GM20000 (cell line): ENCODE measurements at regions not wholly inside any gene's neighbourhood (a gene's known extent, or its start where the extent isn't known, plus 50 kb on each side); places are given as distances from the start of the nearest gene placed in this dataset.

Experiments used
- DNase-seq: peaks from one replicate; pipeline ENCODE4 v3.0.0; 2012; ENCODE audit warnings: low spot score
- TF ChIP-seq, protein P1 (sequence below): IDR thresholded peaks from 2 replicates; pipeline ENCODE4 v1.5.1; 2012; ENCODE audit warnings: mild to moderate bottlenecking, control low read depth; ENCODE audit errors: extremely low read depth, missing control alignments

DNA sequence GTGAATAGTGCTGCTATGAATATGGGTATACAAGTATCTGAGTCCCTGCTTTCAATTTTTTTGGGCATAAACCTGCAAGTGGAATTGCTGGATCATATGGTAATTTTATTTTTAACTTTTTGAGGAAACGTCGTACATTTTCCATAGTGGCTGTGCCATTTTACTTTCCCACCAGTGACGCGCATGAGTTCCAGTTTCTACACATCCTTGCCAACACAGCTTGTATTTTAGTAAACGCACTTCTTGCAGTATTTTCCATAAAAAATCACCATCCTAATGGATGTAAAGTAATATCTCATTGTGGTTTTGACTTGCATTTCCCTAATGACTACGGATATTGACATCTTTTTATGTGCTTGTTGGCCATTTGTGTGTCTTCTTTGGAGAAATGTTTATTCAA lies 105.0 kb downstream of the NFKBIZ start:
- TF ChIP-seq, protein P1, sequence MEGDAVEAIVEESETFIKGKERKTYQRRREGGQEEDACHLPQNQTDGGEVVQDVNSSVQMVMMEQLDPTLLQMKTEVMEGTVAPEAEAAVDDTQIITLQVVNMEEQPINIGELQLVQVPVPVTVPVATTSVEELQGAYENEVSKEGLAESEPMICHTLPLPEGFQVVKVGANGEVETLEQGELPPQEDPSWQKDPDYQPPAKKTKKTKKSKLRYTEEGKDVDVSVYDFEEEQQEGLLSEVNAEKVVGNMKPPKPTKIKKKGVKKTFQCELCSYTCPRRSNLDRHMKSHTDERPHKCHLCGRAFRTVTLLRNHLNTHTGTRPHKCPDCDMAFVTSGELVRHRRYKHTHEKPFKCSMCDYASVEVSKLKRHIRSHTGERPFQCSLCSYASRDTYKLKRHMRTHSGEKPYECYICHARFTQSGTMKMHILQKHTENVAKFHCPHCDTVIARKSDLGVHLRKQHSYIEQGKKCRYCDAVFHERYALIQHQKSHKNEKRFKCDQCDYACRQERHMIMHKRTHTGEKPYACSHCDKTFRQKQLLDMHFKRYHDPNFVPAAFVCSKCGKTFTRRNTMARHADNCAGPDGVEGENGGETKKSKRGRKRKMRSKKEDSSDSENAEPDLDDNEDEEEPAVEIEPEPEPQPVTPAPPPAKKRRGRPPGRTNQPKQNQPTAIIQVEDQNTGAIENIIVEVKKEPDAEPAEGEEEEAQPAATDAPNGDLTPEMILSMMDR = no peak
- DNase-seq = no peak

DNA sequence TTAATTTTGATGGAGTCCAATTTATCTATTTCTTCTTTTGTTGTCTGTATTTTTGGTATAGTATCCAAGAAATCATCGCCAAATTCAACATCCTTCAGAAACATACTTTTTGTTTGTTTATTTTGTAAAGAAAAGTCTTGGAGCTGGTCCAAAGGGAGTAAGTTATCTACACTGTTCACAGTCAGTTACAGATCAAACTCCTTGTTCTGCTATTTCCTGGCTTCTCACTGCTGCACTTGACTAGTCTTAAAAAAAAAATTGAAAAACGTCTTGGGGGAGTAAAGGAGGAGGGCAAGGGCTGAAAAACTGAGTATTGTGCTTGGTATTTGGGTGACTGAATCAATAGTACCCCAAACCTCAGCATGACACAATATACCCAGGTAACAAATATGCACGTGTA lies 105.6 kb downstream of the NFKBIZ start:
- TF ChIP-seq, protein P1 = no peak
- DNase-seq = no peak

DNA sequence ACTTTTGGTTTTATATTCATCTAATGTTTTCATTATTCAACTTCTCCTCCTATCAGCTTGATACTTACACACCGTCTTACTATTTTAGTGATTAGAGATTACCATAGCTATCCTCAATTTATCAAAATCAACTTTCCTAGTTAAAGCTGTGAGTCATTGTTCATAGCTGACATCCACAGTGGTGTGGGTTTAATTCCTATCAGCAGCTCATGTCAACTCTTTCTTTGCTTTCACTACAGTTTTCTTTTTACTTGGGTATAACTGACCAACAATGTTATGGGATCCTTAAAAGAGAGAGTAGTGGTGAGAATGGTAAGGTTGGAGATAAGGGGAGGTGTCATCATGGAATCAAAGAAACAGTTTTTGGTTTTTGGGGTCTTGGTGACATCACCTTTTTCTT lies 112.7 kb downstream of the NFKBIZ start:
- DNase-seq = no peak
- TF ChIP-seq, protein P1 = no peak

DNA sequence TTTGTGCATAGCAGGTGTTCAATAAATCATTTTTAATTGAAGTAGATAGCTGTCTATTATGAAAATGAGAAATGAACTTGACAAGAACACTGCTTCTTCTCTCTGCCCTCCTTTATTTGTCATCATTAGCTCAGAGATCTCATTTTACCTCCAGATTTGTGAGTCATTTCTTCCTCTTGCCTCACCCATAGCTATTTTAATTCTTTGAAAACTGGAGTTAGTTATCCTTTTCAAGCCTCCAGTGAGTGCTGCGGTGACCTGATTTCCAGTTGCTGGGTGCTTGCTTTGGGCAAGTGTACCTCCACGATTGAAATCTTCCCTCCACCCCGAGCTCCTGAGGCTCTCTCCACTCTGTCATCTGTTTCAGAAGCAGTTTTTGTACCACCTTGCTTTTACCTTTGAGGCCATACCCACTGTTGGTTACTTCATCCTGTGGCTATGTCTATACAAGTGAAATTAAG lies 114.6 kb downstream of the NFKBIZ start:
- TF ChIP-seq, protein P1 = no peak

DNA sequence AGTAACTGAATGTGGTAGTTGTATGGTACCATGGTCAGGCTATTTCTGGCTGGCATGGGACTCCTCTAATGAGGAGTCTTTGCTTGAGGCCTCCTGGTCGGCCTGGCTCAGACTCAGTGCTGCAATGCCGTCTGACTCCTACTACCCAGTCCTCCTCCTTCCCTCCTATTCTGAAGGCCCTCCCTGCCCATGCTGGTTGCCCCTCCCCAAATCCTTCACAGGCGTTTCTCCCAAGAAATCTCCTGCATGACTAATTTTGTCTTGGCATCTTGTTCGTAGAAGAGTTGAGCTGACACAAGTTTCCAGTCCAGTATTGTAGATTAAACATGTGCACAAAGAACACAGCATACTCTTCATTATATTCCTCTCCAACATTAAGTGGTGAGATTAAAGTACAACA lies 115.5 kb downstream of the NFKBIZ start:
- no peak for DNase-seq
- TF ChIP-seq, protein P1 = no peak

More for the DNA sequence above, 114.6 kb downstream of the NFKBIZ start:
- DNase-seq = no peak

DNA sequence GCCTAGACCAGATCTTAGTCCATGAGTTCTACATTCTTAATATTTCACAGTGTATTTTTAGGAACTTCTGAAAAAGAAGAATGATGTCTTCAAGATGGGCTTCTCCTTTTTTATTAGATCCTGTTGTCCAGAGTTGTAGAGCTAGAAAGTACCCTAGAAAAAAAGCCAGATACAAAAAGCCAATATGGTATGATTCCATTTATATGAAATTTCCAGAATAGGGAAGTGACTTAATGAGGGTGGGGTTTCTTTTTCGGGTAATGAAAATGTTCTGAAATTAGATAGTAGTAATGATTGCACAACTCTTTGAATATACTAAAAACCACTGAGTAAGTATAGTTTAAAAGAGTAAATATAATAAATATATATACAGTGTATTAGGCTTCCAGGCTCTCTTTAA lies 116.9 kb downstream of the NFKBIZ start:
- TF ChIP-seq, protein P1 = no peak
- DNase-seq = no peak

DNA sequence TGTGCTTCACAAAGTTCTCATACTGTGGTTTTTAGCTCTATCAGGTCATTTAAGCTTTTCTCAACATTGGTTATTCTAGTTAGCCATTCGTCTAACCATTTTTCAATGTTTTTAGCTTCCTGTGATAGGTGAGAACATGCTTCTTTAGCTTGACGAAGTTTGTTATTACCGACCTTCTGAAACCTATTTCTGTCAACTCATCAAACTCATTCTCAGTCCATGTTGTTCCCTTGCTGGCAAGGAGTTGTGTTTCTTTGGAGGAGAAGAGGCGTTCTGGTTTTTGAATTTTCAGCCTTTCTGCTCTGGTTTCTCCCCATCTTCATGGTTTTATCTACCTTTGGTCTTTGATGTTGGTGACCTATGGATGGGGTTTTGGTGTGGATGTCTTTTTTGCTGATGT lies 120.9 kb downstream of the NFKBIZ start:
- TF ChIP-seq, protein P1 = no peak
- no peak for DNase-seq

DNA sequence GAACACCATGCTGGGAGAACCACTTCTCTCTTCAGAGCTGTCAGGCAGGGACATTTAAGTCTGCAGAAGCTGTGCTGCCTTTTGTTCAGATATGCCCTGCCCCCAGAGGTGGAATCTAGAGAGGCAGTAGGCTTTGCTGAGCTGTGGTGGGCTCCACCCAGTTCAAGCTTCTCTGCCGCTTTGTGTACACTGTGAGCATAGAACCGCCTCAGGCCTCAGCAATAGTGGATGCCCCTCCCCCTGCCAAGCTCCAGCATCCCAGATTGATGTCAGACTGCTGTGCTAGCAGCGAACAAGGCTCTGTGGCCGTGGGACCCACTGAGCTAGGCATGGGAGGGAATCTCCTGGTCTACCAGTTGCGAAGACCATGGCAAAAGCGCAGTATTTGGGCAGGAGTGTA lies 121.6 kb downstream of the NFKBIZ start:
- DNase-seq = no peak
- TF ChIP-seq, protein P1 = no peak
